Dermis blood vessel endothelial cell (primary cell): ENCODE measurements at regions not wholly inside any gene's neighbourhood (a gene's known extent, or its start where the extent isn't known, plus 50 kb on each side); places are given as distances from the start of the nearest gene placed in this dataset.
"Not testable (repeated sequence)": the region's sequence is repeated elsewhere in the genome, so short reads cannot be mapped to it uniquely, and the experiment has no call there.

Experiments
- DNase-seq: peaks from one replicate; pipeline ENCODE4 v3.0.0; 2010

DNA sequence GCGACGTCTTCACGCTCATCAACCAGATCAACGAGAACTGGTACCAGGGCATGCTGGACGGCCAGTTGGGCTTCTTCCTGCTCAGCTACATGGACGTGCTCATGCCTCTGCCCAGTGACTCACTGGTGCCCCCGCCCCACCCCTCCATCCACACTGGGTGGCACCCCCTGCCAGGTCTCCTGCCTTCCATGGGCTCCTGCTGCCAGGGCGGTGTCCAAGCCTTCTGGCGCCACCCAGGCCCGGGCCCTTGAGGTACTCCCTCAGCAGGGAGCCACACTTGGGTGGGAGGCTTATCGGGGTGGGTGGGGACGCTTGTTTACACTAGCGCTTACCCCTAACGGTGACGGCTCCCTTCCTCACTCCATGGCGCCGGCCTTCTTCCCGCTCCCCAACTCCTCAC lies 148.2 kb downstream of the GOSR1 start:
- not testable (repeated sequence) for DNase-seq

GRCh38 chr17:30624180-30624579 lies 147.0 kb downstream of the GOSR1 start:
- not testable (repeated sequence) for DNase-seq

GRCh38 chr17:30609682-30610081 lies 132.5 kb downstream of the GOSR1 start:
- DNase-seq = not testable (repeated sequence)

GRCh38 chr17:30605523-30605922 lies 128.3 kb downstream of the GOSR1 start:
- no peak for DNase-seq

DNA sequence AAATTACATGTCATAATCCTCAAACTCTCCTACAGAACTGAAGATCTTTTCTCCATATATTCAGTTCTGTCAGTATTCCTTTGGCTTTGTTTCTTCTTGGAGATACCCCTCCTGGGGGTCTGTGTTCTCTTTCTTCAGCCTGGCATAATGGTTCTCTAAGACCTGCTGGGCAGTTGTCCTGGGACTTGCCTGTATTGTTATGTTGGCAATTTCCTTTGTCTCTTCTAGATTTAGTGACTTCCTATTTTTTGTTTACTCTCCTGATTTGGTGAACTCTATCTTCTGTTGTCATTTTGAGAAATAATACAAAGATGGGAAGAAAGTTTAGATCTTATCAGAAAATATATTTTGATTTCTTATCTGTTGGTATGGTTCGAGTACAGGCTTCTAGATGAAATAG lies 127.8 kb downstream of the GOSR1 start:
- no peak for DNase-seq

DNA sequence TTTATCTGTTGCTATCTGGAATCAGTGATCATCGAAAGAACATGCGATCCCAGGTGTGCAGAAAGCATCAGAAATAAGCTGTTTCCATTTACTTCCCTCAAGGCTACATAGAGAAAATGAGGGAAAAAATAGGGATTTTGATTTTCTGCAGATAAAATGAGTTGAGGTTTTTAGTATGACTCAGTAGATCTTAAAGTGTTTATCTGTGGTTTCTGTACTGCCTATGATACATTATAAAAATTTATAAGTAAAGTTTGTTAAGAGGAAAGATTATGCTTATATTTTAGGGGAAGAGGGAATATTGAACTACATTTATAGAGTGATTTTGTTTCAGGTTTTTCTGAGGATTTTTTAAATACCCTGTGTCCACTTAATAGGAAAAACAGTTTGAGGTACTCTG lies 125.2 kb downstream of the GOSR1 start:
- DNase-seq = not testable (repeated sequence)

GRCh38 chr17:30601984-30602383 lies 124.8 kb downstream of the GOSR1 start:
- DNase-seq = not testable (repeated sequence)

- peak; percentile 34 for DNase-seq
These were observed 123.8 kb downstream of the GOSR1 start for GRCh38 chr17:30600830-30601494.

GRCh38 chr17:30600060-30600829 lies 123.0 kb downstream of the GOSR1 start:
- DNase-seq = peak; percentile 81

DNA sequence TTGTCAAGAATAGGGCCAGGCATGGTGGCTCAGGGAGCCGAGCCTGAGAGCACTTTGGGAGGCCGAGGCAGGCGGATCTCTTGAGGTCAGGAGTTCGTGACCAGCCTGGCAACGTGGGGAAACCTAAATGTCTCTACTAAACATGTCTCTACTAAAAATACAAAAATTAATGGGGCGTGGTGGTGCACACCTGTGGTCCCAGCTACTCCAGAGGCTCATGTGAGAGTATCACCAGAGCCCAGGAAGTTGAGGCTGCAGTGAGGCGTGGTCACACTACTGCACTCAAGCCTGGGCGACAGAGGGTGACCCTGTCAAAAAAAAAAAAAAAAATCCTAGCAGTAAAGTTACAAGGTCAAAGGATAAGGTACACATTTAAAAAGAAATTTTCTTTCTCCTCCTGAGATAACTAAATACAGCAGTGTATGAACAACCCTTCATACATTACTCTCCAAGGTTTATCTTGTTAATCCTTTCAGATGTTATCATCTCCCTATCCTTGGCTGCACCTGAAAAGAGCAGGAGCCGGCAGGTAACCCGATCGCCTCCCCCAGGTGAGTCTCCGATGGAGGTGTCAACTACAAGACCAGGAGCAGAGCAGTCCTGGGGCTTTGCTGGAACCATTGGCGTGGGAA lies 122.3 kb downstream of the GOSR1 start:
- no peak for DNase-seq

GRCh38 chr17:30597776-30598288 lies 120.6 kb downstream of the GOSR1 start:
- no peak for DNase-seq

- DNase-seq = not testable (repeated sequence)
These were observed 120.0 kb downstream of the GOSR1 start for GRCh38 chr17:30596948-30597775.

- DNase-seq = not testable (repeated sequence)
These were observed 117.8 kb downstream of the GOSR1 start for GRCh38 chr17:30594953-30595371.

- no peak for DNase-seq
These were observed 117.2 kb downstream of the GOSR1 start for GRCh38 chr17:30594223-30594952.

GRCh38 chr17:30590081-30590733 lies 113.0 kb downstream of the GOSR1 start:
- DNase-seq = peak; percentile 14

GRCh38 chr17:30589431-30589830 lies 112.2 kb downstream of the GOSR1 start:
- no peak for DNase-seq

- no peak for DNase-seq
These were observed 111.6 kb downstream of the GOSR1 start for GRCh38 chr17:30588798-30589247.

GRCh38 chr17:30586818-30587595 lies 109.8 kb downstream of the GOSR1 start:
- peak; percentile 78 for DNase-seq

- no peak for DNase-seq
These were observed 107.6 kb downstream of the GOSR1 start for GRCh38 chr17:30584810-30585209.

DNA sequence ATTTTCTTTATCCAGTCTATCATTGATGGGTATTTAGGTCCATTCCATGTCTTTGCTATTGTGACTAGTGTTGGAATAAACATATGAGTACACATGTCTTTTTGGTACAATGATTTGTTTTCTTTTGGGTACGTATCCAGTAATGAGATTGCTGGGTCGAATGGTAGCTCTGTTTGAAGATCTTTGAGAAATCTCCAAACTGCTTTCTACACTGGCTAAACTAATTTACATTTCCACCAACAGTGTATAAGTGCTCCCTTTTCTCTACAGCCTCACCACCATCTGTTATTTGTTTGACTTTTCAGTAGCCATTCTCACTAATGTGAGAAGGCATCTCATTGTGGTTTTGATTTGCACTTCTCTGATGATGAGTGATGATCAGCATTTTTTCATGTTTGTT lies 103.7 kb downstream of the GOSR1 start:
- DNase-seq = no peak
